Liver (tissue), 3 donors: ENCODE measurements at regions not wholly inside any gene's neighbourhood (a gene's known extent, or its start where the extent isn't known, plus 50 kb on each side); places are given as distances from the start of the nearest gene placed in this dataset.

ENCODE experiments used
- GABPA ChIP-seq, 2 donors: IDR thresholded peaks in 1 of 2; conservative IDR thresholded peaks in 1 of 2; 2 replicates each; pipeline ENCODE4 v1.6.1; 2016; ENCODE audit warnings: antibody characterized with exemption in 2 of 2, mild to moderate bottlenecking in 1 of 2, moderate library complexity in 1 of 2
- HNF4A ChIP-seq, 2 donors: conservative IDR thresholded peaks; 2 replicates each; pipeline ENCODE4 v1.6.1; 2016; ENCODE audit warnings: antibody characterized with exemption in 2 of 2, mild to moderate bottlenecking in 2 of 2
- JUND ChIP-seq, 2 donors: IDR thresholded peaks; 2 replicates each; pipeline ENCODE4 v1.6.1; 2016; ENCODE audit warnings: antibody characterized with exemption in 2 of 2
- NR2F2 ChIP-seq: IDR thresholded peaks from 2 replicates; pipeline ENCODE4 v1.6.1; 2016; ENCODE audit warnings: antibody characterized with exemption
- RXRA ChIP-seq, 2 donors: IDR thresholded peaks; 2 replicates each; pipeline ENCODE4 v1.6.1; 2017 to 2018; ENCODE audit warnings: antibody characterized with exemption in 2 of 2, mild to moderate bottlenecking in 1 of 2
- SP1 ChIP-seq: IDR thresholded peaks from 2 replicates; pipeline ENCODE4 v1.6.1; 2018; ENCODE audit warnings: antibody characterized with exemption, mild to moderate bottlenecking
- TAF1 ChIP-seq: conservative IDR thresholded peaks from 2 replicates; pipeline ENCODE4 v1.6.1; 2016; ENCODE audit warnings: antibody characterized with exemption, mild to moderate bottlenecking
- YY1 ChIP-seq: IDR thresholded peaks from 2 replicates; pipeline ENCODE4 v1.6.1; 2016; ENCODE audit warnings: antibody characterized with exemption, mild to moderate bottlenecking
- TF ChIP-seq, protein P1 (sequence below): fragments of 150-350 bp; IDR thresholded peaks from 2 replicates; pipeline ENCODE4 v1.5.1; 2017; ENCODE audit warnings: improper control_type of control experiment, low read depth, low read length; ENCODE audit not compliant: missing input control
- TF ChIP-seq, protein P2 (sequence below): IDR thresholded peaks from 2 replicates; pipeline ENCODE4 v1.6.1; 2016; ENCODE audit warnings: antibody characterized with exemption
- TF ChIP-seq, protein P3 (sequence below): IDR thresholded peaks from 2 replicates; pipeline ENCODE4 v1.6.1; 2016; ENCODE audit warnings: antibody characterized with exemption
- TF ChIP-seq, protein P4 (sequence below): IDR thresholded peaks from 2 replicates; pipeline ENCODE4 v1.6.1; 2016; ENCODE audit warnings: antibody characterized with exemption
- TF ChIP-seq, protein P5 (sequence below): IDR thresholded peaks from 2 replicates; pipeline ENCODE4 v1.6.1; 2016; ENCODE audit warnings: antibody characterized with exemption, mild to moderate bottlenecking
- donor health status: healthy.
- donor health status: healthy.

DNA sequence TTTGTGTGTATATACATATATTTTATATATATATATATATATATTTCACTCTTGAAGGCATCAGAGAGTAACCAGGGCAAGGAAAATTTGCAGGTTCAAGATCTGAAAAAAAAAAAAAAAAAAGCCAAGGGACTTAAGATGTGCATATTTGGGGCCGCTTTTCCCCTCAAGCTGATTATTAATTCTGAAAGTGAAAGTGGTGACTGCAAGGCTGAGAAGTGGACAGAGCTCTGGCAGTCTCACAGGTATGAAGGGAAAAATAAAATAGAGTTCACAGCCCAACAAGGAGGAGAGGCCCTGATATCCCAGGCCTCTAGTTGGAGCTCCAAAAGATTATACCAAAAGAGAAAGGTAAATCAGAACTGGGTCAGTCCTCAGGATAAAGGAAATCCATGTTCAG is 234.4 kb upstream of the GAS1 start:
- TF ChIP-seq YY1, result no peak
- TF ChIP-seq, protein P1, sequence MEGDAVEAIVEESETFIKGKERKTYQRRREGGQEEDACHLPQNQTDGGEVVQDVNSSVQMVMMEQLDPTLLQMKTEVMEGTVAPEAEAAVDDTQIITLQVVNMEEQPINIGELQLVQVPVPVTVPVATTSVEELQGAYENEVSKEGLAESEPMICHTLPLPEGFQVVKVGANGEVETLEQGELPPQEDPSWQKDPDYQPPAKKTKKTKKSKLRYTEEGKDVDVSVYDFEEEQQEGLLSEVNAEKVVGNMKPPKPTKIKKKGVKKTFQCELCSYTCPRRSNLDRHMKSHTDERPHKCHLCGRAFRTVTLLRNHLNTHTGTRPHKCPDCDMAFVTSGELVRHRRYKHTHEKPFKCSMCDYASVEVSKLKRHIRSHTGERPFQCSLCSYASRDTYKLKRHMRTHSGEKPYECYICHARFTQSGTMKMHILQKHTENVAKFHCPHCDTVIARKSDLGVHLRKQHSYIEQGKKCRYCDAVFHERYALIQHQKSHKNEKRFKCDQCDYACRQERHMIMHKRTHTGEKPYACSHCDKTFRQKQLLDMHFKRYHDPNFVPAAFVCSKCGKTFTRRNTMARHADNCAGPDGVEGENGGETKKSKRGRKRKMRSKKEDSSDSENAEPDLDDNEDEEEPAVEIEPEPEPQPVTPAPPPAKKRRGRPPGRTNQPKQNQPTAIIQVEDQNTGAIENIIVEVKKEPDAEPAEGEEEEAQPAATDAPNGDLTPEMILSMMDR, result no peak
- TF ChIP-seq SP1, result no peak
- TF ChIP-seq JUND (IDR thresholded peaks at IDR 0.05), result no peak
- no peak for TF ChIP-seq TAF1
- TF ChIP-seq HNF4A (conservative IDR thresholded peaks at IDR 0.05), result no peak
- TF ChIP-seq, protein P2, sequence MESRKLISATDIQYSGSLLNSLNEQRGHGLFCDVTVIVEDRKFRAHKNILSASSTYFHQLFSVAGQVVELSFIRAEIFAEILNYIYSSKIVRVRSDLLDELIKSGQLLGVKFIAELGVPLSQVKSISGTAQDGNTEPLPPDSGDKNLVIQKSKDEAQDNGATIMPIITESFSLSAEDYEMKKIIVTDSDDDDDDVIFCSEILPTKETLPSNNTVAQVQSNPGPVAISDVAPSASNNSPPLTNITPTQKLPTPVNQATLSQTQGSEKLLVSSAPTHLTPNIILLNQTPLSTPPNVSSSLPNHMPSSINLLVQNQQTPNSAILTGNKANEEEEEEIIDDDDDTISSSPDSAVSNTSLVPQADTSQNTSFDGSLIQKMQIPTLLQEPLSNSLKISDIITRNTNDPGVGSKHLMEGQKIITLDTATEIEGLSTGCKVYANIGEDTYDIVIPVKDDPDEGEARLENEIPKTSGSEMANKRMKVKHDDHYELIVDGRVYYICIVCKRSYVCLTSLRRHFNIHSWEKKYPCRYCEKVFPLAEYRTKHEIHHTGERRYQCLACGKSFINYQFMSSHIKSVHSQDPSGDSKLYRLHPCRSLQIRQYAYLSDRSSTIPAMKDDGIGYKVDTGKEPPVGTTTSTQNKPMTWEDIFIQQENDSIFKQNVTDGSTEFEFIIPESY, result no peak
- no peak for TF ChIP-seq NR2F2
- TF ChIP-seq, protein P3, sequence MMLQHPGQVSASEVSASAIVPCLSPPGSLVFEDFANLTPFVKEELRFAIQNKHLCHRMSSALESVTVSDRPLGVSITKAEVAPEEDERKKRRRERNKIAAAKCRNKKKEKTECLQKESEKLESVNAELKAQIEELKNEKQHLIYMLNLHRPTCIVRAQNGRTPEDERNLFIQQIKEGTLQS, result no peak
- no peak for TF ChIP-seq RXRA (IDR thresholded peaks at IDR 0.05)
- TF ChIP-seq, protein P4, sequence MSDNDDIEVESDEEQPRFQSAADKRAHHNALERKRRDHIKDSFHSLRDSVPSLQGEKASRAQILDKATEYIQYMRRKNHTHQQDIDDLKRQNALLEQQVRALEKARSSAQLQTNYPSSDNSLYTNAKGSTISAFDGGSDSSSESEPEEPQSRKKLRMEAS, result no peak
- TF ChIP-seq GABPA (IDR thresholded peaks at IDR 0.05 in 1 of 2, conservative IDR thresholded peaks at IDR 0.05 in 1 of 2), result no peak
- TF ChIP-seq, protein P5, sequence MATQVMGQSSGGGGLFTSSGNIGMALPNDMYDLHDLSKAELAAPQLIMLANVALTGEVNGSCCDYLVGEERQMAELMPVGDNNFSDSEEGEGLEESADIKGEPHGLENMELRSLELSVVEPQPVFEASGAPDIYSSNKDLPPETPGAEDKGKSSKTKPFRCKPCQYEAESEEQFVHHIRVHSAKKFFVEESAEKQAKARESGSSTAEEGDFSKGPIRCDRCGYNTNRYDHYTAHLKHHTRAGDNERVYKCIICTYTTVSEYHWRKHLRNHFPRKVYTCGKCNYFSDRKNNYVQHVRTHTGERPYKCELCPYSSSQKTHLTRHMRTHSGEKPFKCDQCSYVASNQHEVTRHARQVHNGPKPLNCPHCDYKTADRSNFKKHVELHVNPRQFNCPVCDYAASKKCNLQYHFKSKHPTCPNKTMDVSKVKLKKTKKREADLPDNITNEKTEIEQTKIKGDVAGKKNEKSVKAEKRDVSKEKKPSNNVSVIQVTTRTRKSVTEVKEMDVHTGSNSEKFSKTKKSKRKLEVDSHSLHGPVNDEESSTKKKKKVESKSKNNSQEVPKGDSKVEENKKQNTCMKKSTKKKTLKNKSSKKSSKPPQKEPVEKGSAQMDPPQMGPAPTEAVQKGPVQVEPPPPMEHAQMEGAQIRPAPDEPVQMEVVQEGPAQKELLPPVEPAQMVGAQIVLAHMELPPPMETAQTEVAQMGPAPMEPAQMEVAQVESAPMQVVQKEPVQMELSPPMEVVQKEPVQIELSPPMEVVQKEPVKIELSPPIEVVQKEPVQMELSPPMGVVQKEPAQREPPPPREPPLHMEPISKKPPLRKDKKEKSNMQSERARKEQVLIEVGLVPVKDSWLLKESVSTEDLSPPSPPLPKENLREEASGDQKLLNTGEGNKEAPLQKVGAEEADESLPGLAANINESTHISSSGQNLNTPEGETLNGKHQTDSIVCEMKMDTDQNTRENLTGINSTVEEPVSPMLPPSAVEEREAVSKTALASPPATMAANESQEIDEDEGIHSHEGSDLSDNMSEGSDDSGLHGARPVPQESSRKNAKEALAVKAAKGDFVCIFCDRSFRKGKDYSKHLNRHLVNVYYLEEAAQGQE, result no peak
